Panc1 (cell line): ENCODE measurements at regions not wholly inside any gene's neighbourhood (a gene's known extent, or its start where the extent isn't known, plus 50 kb on each side); places are given as distances from the start of the nearest gene placed in this dataset.
"Not testable (repeated sequence)": the region's sequence is repeated elsewhere in the genome, so short reads cannot be mapped to it uniquely, and the experiment has no call there.

Experiments
- ATAC-seq: fragments of 200-7000 bp; cut with Tn5 transposase; 2 replicates; pipeline ENCODE4 v1.9.1; 2020; ENCODE audit warnings: mild to moderate bottlenecking, moderate library complexity
- BruUV-seq: library from RNA; stranded (reverse); fragments of 400-500 nt; replicated peaks from 2 replicates; lab custom pipeline; 2021; lab: Mats Ljungman, UMichigan
- CTCF ChIA-PET: fragments of 300-600 bp; sonication (Branson Sonifier 250); formaldehyde crosslinking; loops from one replicate; lab custom pipeline; 2022; ENCODE audit warnings: antibody characterized with exemption; lab: Charles Lee
- POLR2A ChIA-PET: fragments of 300-600 bp; sonication (Branson Sonifier 250); formaldehyde crosslinking; loops from one replicate; lab custom pipeline; 2022; ENCODE audit warnings: antibody characterized with exemption; lab: Charles Lee
- DNase-seq: peaks from one replicate; pipeline ENCODE4 v3.0.0-alpha.2; 2010; ENCODE audit warnings: low read depth, low spot score
- H3K27ac ChIP-seq: 2 replicates; pipeline ENCODE4 v1.5.1; 2011; ENCODE audit warnings: mild to moderate bottlenecking, low read length, inconsistent platforms
- H3K27me3 ChIP-seq: fragments of 200-500 bp; sonication (Bioruptor generic); 2 replicates; pipeline ENCODE4 v1.6.0; 2014; ENCODE audit warnings: low read length, inconsistent platforms; ENCODE audit not compliant: control insufficient read depth, insufficient read depth
- H3K36me3 ChIP-seq: fragments of 200-500 bp; sonication (Bioruptor generic); 2 replicates; pipeline ENCODE4 v1.5.1; 2014; ENCODE audit warnings: inconsistent platforms, mild to moderate bottlenecking, low read length, moderate library complexity; ENCODE audit not compliant: control insufficient read depth, insufficient read depth
- H3K4me1 ChIP-seq: 2 replicates; pipeline ENCODE4 v1.5.1; 2011; ENCODE audit warnings: inconsistent platforms, mild to moderate bottlenecking, low read length, moderate library complexity; ENCODE audit not compliant: control insufficient read depth, insufficient read depth
- H3K4me3 ChIP-seq, 2 experiments: 2 replicates each; pipeline ENCODE4 v1.5.1; 2011 to 2012; ENCODE audit warnings: low read depth in 2 of 2, low read length in 2 of 2, mild to moderate bottlenecking in 2 of 2, inconsistent platforms in 1 of 2, moderate library complexity in 1 of 2
- H3K9me3 ChIP-seq: fragments of 200-500 bp; sonication (Bioruptor generic); 2 replicates; pipeline ENCODE4 v1.5.1; 2014; ENCODE audit warnings: low read depth, mild to moderate bottlenecking, inconsistent platforms, low read length, moderate library complexity; ENCODE audit not compliant: control insufficient read depth, insufficient read depth
- POLR2AphosphoS5 ChIP-seq: IDR thresholded peaks from 2 replicates; pipeline ENCODE4 v1.6.1; 2012; ENCODE audit warnings: mild to moderate bottlenecking, low read depth, low read length, moderate library complexity
- SIN3A ChIP-seq: IDR thresholded peaks from 2 replicates; pipeline ENCODE4 v1.6.1; 2012; ENCODE audit warnings: low read depth, mild to moderate bottlenecking, low read length, moderate library complexity, borderline replicate concordance; ENCODE audit not compliant: insufficient read depth
- TCF7L2 ChIP-seq: IDR thresholded peaks from 2 replicates; pipeline ENCODE4 v1.6.1; 2011; ENCODE audit warnings: mild to moderate bottlenecking, low read depth, low read length, inconsistent platforms
- in situ Hi-C: cut with HindIII; loops from 2 replicates; pipeline ENCODE4 v1.10.0; 2016; ENCODE audit warnings: low sequenced_read_pairs, low pct_unique_long_range_greater_than_20kb
- intact Hi-C: fragments of 100-400 bp; cut with micrococcal nuclease; formaldehyde crosslinking; loops from one replicate; pipeline ENCODE4 v1.10.0; 2022; ENCODE audit not compliant: unreplicated experiment
- TF ChIP-seq, protein P1 (sequence below): fragments of 450-650 bp; IDR thresholded peaks from 2 replicates; pipeline ENCODE4 v1.5.1; 2017; ENCODE audit warnings: mild to moderate bottlenecking
- TF ChIP-seq, protein P2 (sequence below), 2 experiments: IDR thresholded peaks; 2 replicates each; pipeline ENCODE4 v1.6.1; 2011 to 2012; ENCODE audit warnings: low read depth in 2 of 2, control low read depth in 1 of 2, low read length in 1 of 2, mild to moderate bottlenecking in 1 of 2, moderate library complexity in 1 of 2; ENCODE audit not compliant: insufficient read depth in 1 of 2

DNA sequence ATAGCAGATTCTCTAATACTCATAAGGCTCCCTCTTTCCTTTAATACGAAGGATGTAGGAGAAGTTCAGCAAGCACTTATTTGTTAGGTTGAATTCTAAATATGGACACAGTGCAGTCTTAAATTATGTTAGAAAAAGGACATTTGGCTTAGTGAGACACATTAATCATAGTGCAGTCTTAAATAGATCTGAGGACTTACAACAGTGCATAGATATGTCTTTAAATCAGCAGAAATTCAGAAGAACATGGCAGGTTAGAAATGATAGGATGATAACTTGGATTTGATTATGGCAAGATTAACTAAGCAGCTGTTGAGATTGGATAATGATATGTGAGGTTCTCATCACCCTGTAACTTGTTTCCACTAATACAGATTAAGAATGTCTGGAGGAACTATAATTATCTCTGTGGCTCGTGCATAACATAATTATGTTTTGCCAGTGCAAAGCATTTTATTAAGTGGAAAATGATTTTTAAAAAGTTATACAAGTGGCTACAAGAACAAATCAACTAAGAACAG lies 485.9 kb downstream of the USP25 start:
- ChIA-PET CTCF (no interaction called here), POLR2A (no interaction called here)
- Histone ChIP-seq H3K9me3 (no peaks in the 10 kb centered on the region), H3K36me3 (no peaks in the 10 kb centered on the region), H3K4me1 (no peaks in the 10 kb centered on the region), H3K27ac (no peak overlapping the region), H3K4me3 (no peak overlapping the region), H3K27me3 (no peaks in the 10 kb centered on the region)
- DNase-seq (no peak), ATAC-seq (no peak)
- BruUV-seq: no TSS peak
- intact Hi-C loops: no loop called here
- in situ Hi-C loops: no loop called here
- TF ChIP-seq POLR2AphosphoS5: no peak
- TF ChIP-seq, protein P1, sequence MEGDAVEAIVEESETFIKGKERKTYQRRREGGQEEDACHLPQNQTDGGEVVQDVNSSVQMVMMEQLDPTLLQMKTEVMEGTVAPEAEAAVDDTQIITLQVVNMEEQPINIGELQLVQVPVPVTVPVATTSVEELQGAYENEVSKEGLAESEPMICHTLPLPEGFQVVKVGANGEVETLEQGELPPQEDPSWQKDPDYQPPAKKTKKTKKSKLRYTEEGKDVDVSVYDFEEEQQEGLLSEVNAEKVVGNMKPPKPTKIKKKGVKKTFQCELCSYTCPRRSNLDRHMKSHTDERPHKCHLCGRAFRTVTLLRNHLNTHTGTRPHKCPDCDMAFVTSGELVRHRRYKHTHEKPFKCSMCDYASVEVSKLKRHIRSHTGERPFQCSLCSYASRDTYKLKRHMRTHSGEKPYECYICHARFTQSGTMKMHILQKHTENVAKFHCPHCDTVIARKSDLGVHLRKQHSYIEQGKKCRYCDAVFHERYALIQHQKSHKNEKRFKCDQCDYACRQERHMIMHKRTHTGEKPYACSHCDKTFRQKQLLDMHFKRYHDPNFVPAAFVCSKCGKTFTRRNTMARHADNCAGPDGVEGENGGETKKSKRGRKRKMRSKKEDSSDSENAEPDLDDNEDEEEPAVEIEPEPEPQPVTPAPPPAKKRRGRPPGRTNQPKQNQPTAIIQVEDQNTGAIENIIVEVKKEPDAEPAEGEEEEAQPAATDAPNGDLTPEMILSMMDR: no peak

DNA sequence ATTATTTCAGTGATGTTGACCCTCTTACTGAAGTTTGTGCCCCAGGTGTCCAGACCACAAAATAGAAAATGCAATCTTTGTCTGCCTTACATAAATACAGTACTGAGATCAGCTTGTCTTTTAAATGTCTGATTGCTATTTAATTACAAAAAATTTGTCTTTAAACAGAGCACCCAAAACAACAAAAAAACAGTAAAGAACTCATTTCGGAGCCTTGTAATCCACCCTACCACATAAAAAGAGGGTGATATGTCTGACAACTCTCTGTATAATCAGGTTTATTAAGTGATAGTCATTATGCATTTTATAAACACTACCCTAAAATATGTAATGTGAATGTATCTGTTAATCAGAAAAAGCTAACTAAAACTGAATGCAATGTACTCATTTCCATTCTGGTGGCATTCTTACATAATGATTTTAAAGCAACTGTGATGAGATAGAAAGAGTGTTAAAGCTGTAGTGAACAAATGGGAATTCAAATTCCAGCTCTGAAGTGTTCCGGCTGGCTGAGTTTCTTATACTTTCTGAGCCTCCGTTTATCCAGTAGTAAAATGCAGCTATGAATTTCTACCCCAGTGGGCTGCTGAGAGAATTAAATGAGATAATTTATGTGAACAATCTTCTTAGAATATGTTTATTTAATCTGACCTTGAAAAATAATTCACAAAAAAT lies 486.6 kb downstream of the USP25 start:
- in situ Hi-C loops (no loop called here), intact Hi-C loops (no loop called here)
- TF ChIP-seq POLR2AphosphoS5: no peak
- Histone ChIP-seq H3K9me3 (no peaks in the 10 kb centered on the region), H3K36me3 (no peaks in the 10 kb centered on the region), H3K4me3 (no peak overlapping the region), H3K27me3 (no peaks in the 10 kb centered on the region), H3K4me1 (no peaks in the 10 kb centered on the region), H3K27ac (no peak overlapping the region)
- no TSS peak for BruUV-seq
- ATAC-seq (no peak), DNase-seq (no peak)
- CTCF ChIA-PET: no interaction called here
- POLR2A ChIA-PET: no interaction called here

DNA sequence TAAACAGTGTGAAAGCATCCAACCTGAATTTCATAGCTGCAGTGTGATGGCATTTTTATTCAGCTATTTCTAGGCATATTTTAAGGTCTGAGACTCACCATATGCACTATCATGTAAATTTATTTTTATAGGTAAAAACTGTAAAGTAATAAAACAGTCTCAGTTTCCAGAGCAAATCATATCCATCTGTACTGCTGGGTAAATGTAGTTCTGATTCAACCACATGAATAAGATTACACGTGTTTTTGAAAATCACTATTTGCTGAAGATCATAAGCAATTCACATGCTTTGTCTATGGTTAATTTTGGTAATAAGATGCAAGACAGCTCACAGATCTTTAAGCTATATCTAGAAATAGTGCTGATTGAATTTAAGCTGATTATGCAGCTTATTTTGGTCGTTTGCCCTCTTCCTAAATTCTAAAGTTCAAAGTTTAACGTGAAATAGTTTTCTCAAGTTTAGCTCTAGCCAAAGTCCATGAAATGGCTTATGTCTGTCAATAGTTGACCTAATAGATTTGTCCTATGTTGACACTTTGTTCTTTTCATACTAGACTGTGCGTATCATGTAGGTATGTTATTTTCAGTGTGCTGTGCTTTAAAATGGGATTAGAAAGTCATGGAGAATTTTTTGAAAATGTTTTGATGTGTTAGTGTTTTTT lies 489.0 kb downstream of the USP25 start:
- intact Hi-C loops (no loop called here), in situ Hi-C loops (no loop called here)
- DNase-seq (no peak), ATAC-seq (no peak)
- Histone ChIP-seq H3K27me3 (no peaks in the 10 kb centered on the region), H3K9me3 (no peaks in the 10 kb centered on the region), H3K4me1 (no peaks in the 10 kb centered on the region), H3K36me3 (no peaks in the 10 kb centered on the region), H3K4me3 (no peak overlapping the region), H3K27ac (no peak overlapping the region)
- CTCF ChIA-PET: no interaction called here
- POLR2A ChIA-PET: no interaction called here
- no TSS peak for BruUV-seq
- TF ChIP-seq TCF7L2 (no peak), SIN3A (no peak), POLR2AphosphoS5 (no peak)
- TF ChIP-seq, protein P1: no peak
- TF ChIP-seq, protein P2, sequence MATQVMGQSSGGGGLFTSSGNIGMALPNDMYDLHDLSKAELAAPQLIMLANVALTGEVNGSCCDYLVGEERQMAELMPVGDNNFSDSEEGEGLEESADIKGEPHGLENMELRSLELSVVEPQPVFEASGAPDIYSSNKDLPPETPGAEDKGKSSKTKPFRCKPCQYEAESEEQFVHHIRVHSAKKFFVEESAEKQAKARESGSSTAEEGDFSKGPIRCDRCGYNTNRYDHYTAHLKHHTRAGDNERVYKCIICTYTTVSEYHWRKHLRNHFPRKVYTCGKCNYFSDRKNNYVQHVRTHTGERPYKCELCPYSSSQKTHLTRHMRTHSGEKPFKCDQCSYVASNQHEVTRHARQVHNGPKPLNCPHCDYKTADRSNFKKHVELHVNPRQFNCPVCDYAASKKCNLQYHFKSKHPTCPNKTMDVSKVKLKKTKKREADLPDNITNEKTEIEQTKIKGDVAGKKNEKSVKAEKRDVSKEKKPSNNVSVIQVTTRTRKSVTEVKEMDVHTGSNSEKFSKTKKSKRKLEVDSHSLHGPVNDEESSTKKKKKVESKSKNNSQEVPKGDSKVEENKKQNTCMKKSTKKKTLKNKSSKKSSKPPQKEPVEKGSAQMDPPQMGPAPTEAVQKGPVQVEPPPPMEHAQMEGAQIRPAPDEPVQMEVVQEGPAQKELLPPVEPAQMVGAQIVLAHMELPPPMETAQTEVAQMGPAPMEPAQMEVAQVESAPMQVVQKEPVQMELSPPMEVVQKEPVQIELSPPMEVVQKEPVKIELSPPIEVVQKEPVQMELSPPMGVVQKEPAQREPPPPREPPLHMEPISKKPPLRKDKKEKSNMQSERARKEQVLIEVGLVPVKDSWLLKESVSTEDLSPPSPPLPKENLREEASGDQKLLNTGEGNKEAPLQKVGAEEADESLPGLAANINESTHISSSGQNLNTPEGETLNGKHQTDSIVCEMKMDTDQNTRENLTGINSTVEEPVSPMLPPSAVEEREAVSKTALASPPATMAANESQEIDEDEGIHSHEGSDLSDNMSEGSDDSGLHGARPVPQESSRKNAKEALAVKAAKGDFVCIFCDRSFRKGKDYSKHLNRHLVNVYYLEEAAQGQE (IDR thresholded peaks at IDR 0.05; ENCODE audit: insufficient read depth in 1 of 2, low read depth in 2 of 2, low read length in 1 of 2): no peak

DNA sequence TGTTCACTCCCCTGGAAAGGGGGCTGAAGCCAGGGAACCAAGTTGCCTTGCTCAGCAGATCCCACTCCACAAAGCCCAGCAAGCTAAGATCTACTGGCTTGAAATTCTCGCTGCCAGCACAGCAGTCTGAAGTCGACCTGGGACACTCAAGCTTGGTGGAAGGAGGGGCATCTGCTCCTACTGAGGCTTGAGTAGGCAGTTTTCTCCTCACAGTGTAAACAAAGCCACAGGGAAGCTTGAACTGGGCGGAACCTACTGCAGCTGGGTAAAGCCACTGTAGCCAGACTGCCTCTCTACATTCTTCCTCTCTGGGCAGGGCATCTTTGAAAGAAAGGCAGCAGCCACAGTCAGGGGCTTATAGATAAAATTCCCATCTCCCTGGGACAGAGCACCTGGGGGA lies 495.0 kb downstream of the USP25 start:
- in situ Hi-C loops, DNase-seq, CTCF ChIA-PET, H3K27me3 ChIP-seq, H3K4me3 ChIP-seq, H3K36me3 ChIP-seq, ATAC-seq, intact Hi-C loops, H3K9me3 ChIP-seq, BruUV-seq, H3K27ac ChIP-seq, POLR2A ChIA-PET, H3K4me1 ChIP-seq: not testable (repeated sequence)
